ENCODE measurements at regions not wholly inside any gene's neighbourhood (a gene's known extent, or its start where the extent isn't known, plus 50 kb on each side); places are given as distances from the start of the nearest gene placed in this dataset.

DNA sequence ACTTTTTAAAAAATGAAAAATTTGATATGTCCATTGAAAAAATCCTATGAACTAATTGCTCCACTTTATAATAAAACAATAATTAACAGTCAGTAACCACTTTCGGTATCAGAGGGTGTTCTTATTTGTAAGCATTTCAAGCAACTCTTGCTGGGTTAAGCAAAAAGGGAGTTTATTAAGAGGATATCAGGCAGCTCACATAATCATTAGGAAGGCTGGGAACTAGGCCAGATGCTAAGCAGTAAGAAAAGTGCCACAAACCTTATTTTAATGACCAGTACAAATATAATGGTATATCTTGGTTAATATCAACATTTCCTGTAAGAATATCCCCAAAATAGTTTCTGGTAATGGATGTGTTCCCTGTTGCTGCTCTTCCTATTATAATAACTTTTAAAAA is 2618.3 kb upstream of the PCDH20 start:
- H3K27me3 ChIP-seq (ENCODE audit: control insufficient read depth in 2 of 2, insufficient read depth in 2 of 2, low read length in 2 of 2), result no peaks in the 10 kb centered on the region
- no peak overlapping the region for H3K4me3 ChIP-seq (replicated peaks in 1 of 3; ENCODE audit: insufficient read depth in 1 of 3, low read depth in 1 of 3, low read length in 3 of 3)
- DNase-seq (ENCODE audit: low read depth, low spot score) (no peak), FAIRE-seq (no peak)
- ChIA-PET POLR2A (no interaction called here), CTCF (no interaction called here)
- no peaks in the 10 kb centered on the region for H3K4me1 ChIP-seq (ENCODE audit: control insufficient read depth, extremely low read depth, insufficient read depth, low read length)
- no peak overlapping the region for H2AFZ ChIP-seq (ENCODE audit: low read depth, low read length)
- no peaks in the 10 kb centered on the region for H3K9me3 ChIP-seq (replicated peaks; ENCODE audit: control insufficient read depth, insufficient read depth, low read length)
- H3K27ac ChIP-seq (ENCODE audit: insufficient read depth, low read depth, low read length), result no peak overlapping the region
- no peaks in the 10 kb centered on the region for H4K20me1 ChIP-seq (replicated peaks; ENCODE audit: control insufficient read depth, extremely low read depth, insufficient read depth, low read length)
- H3K9me1 ChIP-seq (replicated peaks; ENCODE audit: control insufficient read depth, extremely low read depth, insufficient read depth, low read length), result no peaks in the 10 kb centered on the region
- H3K4me2 ChIP-seq (ENCODE audit: insufficient read depth, low read length), result no peak overlapping the region
- intact Hi-C loops (cut with micrococcal nuclease), result no loop called here
- H3K79me2 ChIP-seq (ENCODE audit: control insufficient read depth, insufficient read depth, low read length), result no peaks in the 10 kb centered on the region
- no peaks in the 10 kb centered on the region for H3K36me3 ChIP-seq (ENCODE audit: control insufficient read depth in 2 of 2, extremely low read depth in 1 of 2, insufficient read depth in 2 of 2, low read length in 2 of 2)
- H3K9ac ChIP-seq (replicated peaks; ENCODE audit: extremely low read depth, insufficient read depth, low read length), result no peak overlapping the region
- BruUV-seq (replicated peaks), result no TSS peak
- dilution Hi-C loops (cut with MboI; ENCODE audit: extremely low pct_ligation_motif_present, low sequenced_read_pairs), result no loop called here
- TF ChIP-seq JUN (IDR thresholded peaks at IDR 0.05; ENCODE audit: borderline replicate concordance, insufficient read depth, insufficient read length, low read depth) (no peak), EZH2 (IDR thresholded peaks at IDR 0.05; ENCODE audit: borderline replicate concordance, low read depth, low read length, severe bottlenecking) (no peak), GATA2 (IDR thresholded peaks at IDR 0.05; ENCODE audit: insufficient read depth, insufficient read length, low read depth, low read length) (no peak), MAX (IDR thresholded peaks at IDR 0.05; ENCODE audit: insufficient read depth, insufficient read length) (no peak), CTCF (IDR thresholded peaks at IDR 0.05; ENCODE audit: extremely low read depth in 1 of 2, insufficient read depth in 1 of 2, low read depth in 1 of 2, low read length in 2 of 2) (no peak), POLR2A (IDR thresholded peaks at IDR 0.05; ENCODE audit: low read depth, low read length) (no peak), MYC (IDR thresholded peaks at IDR 0.05; ENCODE audit: low read depth, low read length) (no peak), FOS (IDR thresholded peaks at IDR 0.05; ENCODE audit: borderline replicate concordance, insufficient read depth, low read length) (no peak), POLR2AphosphoS5 (IDR thresholded peaks at IDR 0.05; ENCODE audit: insufficient read depth, low read depth, low read length) (no peak)

Measured in endothelial cell of umbilical vein (primary cell).